Tibial nerve (tissue), 4 donors: ENCODE measurements at regions not wholly inside any gene's neighbourhood (a gene's known extent, or its start where the extent isn't known, plus 50 kb on each side); places are given as distances from the start of the nearest gene placed in this dataset.

Source experiments
- DNase-seq, 2 donors: peaks; one replicate each; pipeline ENCODE4 v3.0.0-alpha.2; 2019; ENCODE audit warnings: low spot score in 2 of 2
- H3K27ac ChIP-seq, 4 donors: fragments of 200-600 bp; sonication (generic) in 3 of 4; one replicate each; pipeline ENCODE4 v1.5.1; 2017 to 2019; ENCODE audit warnings: mild to moderate bottlenecking in 1 of 4
- H3K27me3 ChIP-seq, 2 donors: fragments of 200-600 bp; sonication (generic) in 1 of 2; one replicate each; pipeline versions ENCODE4 v1.5.1 to v1.6.0; 2017 to 2019
- H3K36me3 ChIP-seq, 3 donors: fragments of 200-600 bp; sonication (generic); one replicate each; pipeline ENCODE4 v1.5.1; 2018 to 2019
- H3K4me1 ChIP-seq, 4 donors: fragments of 200-600 bp; sonication (generic) in 3 of 4; one replicate each; pipeline ENCODE4 v1.5.1; 2017 to 2019
- H3K4me3 ChIP-seq, 4 donors: fragments of 200-600 bp; sonication (generic) in 3 of 4; one replicate each; pipeline ENCODE4 v1.5.1; 2017 to 2019; ENCODE audit warnings: mild to moderate bottlenecking in 1 of 4, moderate library complexity in 1 of 4
- H3K9me3 ChIP-seq, 4 donors: fragments of 200-600 bp; sonication (generic) in 3 of 4; one replicate each; pipeline ENCODE4 v1.5.1; 2017 to 2019
- EP300 ChIP-seq, 2 donors: sonication (generic); formaldehyde crosslinking; IDR thresholded peaks; one replicate each; pipeline ENCODE4 v1.6.1; 2017; ENCODE audit warnings: antibody characterized with exemption in 2 of 2, mild to moderate bottlenecking in 1 of 2
- POLR2A ChIP-seq, 2 donors: fragments of 450-650 bp; IDR thresholded peaks; one replicate each; pipeline ENCODE4 v1.6.1; 2017; ENCODE audit warnings: antibody characterized with exemption in 2 of 2, mild to moderate bottlenecking in 2 of 2, moderate library complexity in 2 of 2
- WGBS, 2 donors: methylation state at CpG; one replicate each; pipeline ENCODE4 v1.1.5; 2018; 5-methylcytosine and 5-hydroxymethylcytosine counted together
- TF ChIP-seq, protein P1 (sequence below), 5 experiments: fragments of 200-600 bp in 3 of 5; fragments of 450-650 bp in 2 of 5; sonication (generic) in 3 of 5; IDR thresholded peaks; one replicate each; pipeline ENCODE4 v1.5.1; 2016 to 2019; ENCODE audit warnings: antibody characterized with exemption in 5 of 5, mild to moderate bottlenecking in 3 of 5, moderate library complexity in 2 of 5

DNA sequence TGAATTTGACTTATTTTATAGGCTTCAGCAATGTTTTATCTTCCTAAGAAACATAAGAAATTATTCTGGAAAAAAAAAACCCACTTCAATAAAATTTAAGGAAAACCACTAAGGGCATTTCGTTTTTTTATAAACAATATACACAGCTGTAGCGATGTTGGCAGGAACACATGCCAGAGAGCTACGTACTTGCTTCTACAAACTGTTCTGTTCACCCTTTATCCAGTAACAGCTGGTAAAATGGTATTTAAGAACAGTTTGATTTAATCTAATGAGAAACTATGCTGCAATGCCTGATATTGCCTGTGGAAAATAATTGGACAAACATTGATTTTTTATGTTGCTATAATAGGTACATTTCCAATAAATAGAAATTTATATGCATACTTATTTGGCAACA, 137.2 kb upstream of the DACH1 start:
- TF ChIP-seq EP300 (IDR thresholded peaks at IDR 0.05) (no peak), POLR2A (IDR thresholded peaks at IDR 0.05) (no peak)
- TF ChIP-seq, protein P1, sequence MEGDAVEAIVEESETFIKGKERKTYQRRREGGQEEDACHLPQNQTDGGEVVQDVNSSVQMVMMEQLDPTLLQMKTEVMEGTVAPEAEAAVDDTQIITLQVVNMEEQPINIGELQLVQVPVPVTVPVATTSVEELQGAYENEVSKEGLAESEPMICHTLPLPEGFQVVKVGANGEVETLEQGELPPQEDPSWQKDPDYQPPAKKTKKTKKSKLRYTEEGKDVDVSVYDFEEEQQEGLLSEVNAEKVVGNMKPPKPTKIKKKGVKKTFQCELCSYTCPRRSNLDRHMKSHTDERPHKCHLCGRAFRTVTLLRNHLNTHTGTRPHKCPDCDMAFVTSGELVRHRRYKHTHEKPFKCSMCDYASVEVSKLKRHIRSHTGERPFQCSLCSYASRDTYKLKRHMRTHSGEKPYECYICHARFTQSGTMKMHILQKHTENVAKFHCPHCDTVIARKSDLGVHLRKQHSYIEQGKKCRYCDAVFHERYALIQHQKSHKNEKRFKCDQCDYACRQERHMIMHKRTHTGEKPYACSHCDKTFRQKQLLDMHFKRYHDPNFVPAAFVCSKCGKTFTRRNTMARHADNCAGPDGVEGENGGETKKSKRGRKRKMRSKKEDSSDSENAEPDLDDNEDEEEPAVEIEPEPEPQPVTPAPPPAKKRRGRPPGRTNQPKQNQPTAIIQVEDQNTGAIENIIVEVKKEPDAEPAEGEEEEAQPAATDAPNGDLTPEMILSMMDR (IDR thresholded peaks at IDR 0.05), result no peak
- no peak for DNase-seq
- H3K27ac ChIP-seq, result no peak overlapping the region
- 35 to 41% methylated on average over 3 of the region's 3 CpGs for WGBS, 2 donors
- no peaks in the 10 kb centered on the region for H3K27me3 ChIP-seq
- peaks cover 0 to 4% (median 0%) of the 10 kb centered on the region in 4 donors for H3K4me1 ChIP-seq
- H3K36me3 ChIP-seq, result no peaks in the 10 kb centered on the region
- H3K9me3 ChIP-seq, result peaks cover 0 to 3% (median 0%) of the 10 kb centered on the region in 4 donors
- no peak overlapping the region for H3K4me3 ChIP-seq

- H3K36me3 ChIP-seq, result no peaks in the 10 kb centered on the region
- no peaks in the 10 kb centered on the region for H3K27me3 ChIP-seq
- no peak overlapping the region for H3K4me3 ChIP-seq
- TF ChIP-seq, protein P1 (IDR thresholded peaks at IDR 0.05), result no peak
- TF ChIP-seq POLR2A (IDR thresholded peaks at IDR 0.05) (no peak), EP300 (IDR thresholded peaks at IDR 0.05) (no peak)
- no peak overlapping the region for H3K27ac ChIP-seq
- no peak for DNase-seq
- H3K4me1 ChIP-seq, result no peaks in the 10 kb centered on the region
- H3K9me3 ChIP-seq, result peaks cover 0 to 7% (median 3%) of the 10 kb centered on the region in 4 donors
Measured at GRCh38 chr13:71998223-71998622, 131.2 kb upstream of the DACH1 start.

DNA sequence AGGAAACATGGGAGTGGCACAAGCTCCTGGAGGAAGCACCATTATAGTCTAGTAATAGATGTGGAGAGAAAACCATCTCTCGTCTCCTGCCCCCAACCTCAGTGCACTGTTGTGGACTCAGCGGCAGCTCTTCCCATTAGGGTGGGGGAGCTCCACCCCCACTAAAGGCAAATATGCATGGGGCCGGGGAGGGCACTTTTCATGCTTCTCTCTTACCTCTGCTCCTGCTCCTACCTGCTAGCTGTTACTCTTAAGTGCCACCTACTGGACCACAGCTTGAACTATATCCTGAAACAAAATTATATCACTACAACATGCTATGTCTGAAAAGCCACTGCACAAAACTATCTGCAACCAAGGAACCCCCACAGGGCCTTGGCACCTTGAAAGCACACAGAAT, 112.6 kb upstream of the DACH1 start:
- peaks cover 0 to 16% (median 2%) of the 10 kb centered on the region in 4 donors for H3K9me3 ChIP-seq
- no peak for DNase-seq
- H3K27me3 ChIP-seq, result no peaks in the 10 kb centered on the region
- TF ChIP-seq POLR2A (IDR thresholded peaks at IDR 0.05) (no peak), EP300 (IDR thresholded peaks at IDR 0.05) (no peak)
- TF ChIP-seq, protein P1 (IDR thresholded peaks at IDR 0.05), result no peak
- H3K4me1 ChIP-seq, result no peaks in the 10 kb centered on the region
- 15 to 19% methylated on average over 3 of the region's 3 CpGs for WGBS, 2 donors
- H3K4me3 ChIP-seq, result no peak overlapping the region
- no peak overlapping the region for H3K27ac ChIP-seq
- H3K36me3 ChIP-seq, result no peaks in the 10 kb centered on the region

DNA sequence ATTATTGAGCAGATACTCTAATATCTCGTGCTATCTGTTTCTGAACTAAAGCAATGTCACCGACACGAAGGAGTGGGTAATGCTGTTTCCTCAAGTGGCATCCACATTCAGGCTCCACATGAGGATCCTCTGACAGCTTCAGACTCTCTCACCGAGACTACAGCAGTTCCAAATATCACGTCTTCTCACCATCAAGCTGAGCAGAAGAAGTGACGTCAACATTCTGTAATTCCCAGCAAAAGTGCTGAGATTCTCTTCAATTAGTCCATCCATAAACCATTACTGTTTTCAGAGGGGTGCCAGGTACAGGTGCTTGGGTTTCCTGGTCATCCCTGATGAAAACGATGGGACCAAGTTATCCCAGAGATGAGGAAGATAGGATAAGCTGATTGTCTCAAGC, 110.0 kb upstream of the DACH1 start:
- Histone ChIP-seq H3K27ac (no peak overlapping the region), H3K27me3 (no peaks in the 10 kb centered on the region), H3K4me3 (no peak overlapping the region), H3K36me3 (no peaks in the 10 kb centered on the region), H3K4me1 (no peaks in the 10 kb centered on the region), H3K9me3 (peaks cover 0 to 7% (median under 1%) of the 10 kb centered on the region in 4 donors)
- WGBS, 2 donors, result 89 to 90% methylated on average over 7 of the region's 7 CpGs
- TF ChIP-seq, protein P1 (IDR thresholded peaks at IDR 0.05), result no peak
- TF ChIP-seq POLR2A (IDR thresholded peaks at IDR 0.05) (no peak), EP300 (IDR thresholded peaks at IDR 0.05) (no peak)
- no peak for DNase-seq

- WGBS, 2 donors, result 69 to 78% methylated on average over 5 of the region's 5 CpGs
- Histone ChIP-seq H3K27me3 (no peaks in the 10 kb centered on the region), H3K9me3 (no peaks in the 10 kb centered on the region), H3K27ac (no peak overlapping the region), H3K36me3 (no peaks in the 10 kb centered on the region), H3K4me3 (no peak overlapping the region), H3K4me1 (no peaks in the 10 kb centered on the region)
- DNase-seq, result no peak
- TF ChIP-seq, protein P1 (IDR thresholded peaks at IDR 0.05), result no peak
- TF ChIP-seq POLR2A (IDR thresholded peaks at IDR 0.05), result no peak
- TF ChIP-seq EP300 (IDR thresholded peaks at IDR 0.05), result no peak
Measured at GRCh38 chr13:71967990-71968389, 101.0 kb upstream of the DACH1 start.
